ENCODE measurements at regions not wholly inside any gene's neighbourhood (a gene's known extent, or its start where the extent isn't known, plus 50 kb on each side); places are given as distances from the start of the nearest gene placed in this dataset.

GRCh38 chr2:104504331-104505073, 349.4 kb upstream of the POU3F3 start:
- no peak for TF ChIP-seq CTCF (IDR thresholded peaks at IDR 0.05; ENCODE audit: insufficient read depth, low read length)
- TF ChIP-seq, protein P1, sequence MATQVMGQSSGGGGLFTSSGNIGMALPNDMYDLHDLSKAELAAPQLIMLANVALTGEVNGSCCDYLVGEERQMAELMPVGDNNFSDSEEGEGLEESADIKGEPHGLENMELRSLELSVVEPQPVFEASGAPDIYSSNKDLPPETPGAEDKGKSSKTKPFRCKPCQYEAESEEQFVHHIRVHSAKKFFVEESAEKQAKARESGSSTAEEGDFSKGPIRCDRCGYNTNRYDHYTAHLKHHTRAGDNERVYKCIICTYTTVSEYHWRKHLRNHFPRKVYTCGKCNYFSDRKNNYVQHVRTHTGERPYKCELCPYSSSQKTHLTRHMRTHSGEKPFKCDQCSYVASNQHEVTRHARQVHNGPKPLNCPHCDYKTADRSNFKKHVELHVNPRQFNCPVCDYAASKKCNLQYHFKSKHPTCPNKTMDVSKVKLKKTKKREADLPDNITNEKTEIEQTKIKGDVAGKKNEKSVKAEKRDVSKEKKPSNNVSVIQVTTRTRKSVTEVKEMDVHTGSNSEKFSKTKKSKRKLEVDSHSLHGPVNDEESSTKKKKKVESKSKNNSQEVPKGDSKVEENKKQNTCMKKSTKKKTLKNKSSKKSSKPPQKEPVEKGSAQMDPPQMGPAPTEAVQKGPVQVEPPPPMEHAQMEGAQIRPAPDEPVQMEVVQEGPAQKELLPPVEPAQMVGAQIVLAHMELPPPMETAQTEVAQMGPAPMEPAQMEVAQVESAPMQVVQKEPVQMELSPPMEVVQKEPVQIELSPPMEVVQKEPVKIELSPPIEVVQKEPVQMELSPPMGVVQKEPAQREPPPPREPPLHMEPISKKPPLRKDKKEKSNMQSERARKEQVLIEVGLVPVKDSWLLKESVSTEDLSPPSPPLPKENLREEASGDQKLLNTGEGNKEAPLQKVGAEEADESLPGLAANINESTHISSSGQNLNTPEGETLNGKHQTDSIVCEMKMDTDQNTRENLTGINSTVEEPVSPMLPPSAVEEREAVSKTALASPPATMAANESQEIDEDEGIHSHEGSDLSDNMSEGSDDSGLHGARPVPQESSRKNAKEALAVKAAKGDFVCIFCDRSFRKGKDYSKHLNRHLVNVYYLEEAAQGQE (IDR thresholded peaks at IDR 0.05; ENCODE audit: insufficient replicate concordance, low read depth): no peak
- TF ChIP-seq POLR2AphosphoS5 (IDR thresholded peaks at IDR 0.05; ENCODE audit: low read depth): no peak
- TF ChIP-seq SPI1 (IDR thresholded peaks at IDR 0.05; ENCODE audit: borderline replicate concordance, low read depth): no peak
- no peak for TF ChIP-seq GABPA (IDR thresholded peaks at IDR 0.05; ENCODE audit: low read depth)

Data from HL-60 (cell line).